ENCODE measurements at regions not wholly inside any gene's neighbourhood (a gene's known extent, or its start where the extent isn't known, plus 50 kb on each side); places are given as distances from the start of the nearest gene placed in this dataset.

DNA sequence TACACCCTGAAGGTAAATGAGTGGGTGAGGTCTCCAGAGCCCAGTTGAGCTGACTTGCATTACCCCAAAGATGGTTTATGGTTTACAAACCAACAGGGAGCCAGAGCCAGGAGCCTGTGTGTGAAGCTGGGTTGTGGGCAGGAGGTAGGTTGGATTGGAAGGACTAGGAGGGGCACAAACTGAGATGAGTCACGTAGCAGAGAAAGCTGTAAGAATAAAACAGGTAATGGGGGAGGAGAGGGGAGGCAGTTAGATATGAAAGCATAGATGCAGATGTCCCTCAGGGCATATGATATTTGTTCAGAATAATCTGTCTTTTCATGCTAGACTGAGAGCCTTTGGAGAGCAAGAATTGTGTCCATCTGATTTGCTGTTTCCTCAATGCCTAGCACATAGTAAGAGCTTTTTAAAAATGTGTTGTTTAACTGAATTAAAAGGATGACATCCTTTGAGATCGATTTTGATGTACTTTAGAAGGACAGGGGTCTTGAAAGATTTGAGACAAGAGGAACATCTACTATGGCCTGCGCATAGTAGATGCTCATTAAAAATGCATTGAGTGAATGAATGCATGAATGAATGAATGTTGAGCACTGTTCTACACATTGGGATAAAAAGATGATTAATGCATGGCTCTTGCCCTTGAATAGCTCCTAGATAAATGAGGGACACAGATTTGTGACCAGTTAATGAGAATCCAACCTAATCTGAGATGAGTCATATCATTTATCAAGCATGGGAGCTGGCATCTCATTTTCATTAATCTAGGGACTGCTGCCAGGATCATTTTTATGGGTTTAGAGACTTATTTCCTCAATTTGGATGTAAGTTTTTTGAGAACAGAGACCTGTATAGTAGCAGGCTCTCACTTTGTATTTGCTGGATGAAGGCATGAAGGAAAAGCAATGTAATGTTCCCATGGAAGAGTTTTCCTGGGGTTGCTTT lies 175.8 kb upstream of the BDNF start:
- H3K36me3 ChIP-seq (ENCODE audit: low read depth, missing control alignments), result no peaks in the 10 kb centered on the region
- no peak overlapping the region for H3K27ac ChIP-seq
- WGBS, 2 donors, result 79% methylated on average over 3 of the region's 3 CpGs
- H3K9me3 ChIP-seq, result no peaks in the 10 kb centered on the region
- intact Hi-C loops (cut with DNase I; ENCODE audit: low total_unique reads), result no loop called here
- TF ChIP-seq, protein P1, sequence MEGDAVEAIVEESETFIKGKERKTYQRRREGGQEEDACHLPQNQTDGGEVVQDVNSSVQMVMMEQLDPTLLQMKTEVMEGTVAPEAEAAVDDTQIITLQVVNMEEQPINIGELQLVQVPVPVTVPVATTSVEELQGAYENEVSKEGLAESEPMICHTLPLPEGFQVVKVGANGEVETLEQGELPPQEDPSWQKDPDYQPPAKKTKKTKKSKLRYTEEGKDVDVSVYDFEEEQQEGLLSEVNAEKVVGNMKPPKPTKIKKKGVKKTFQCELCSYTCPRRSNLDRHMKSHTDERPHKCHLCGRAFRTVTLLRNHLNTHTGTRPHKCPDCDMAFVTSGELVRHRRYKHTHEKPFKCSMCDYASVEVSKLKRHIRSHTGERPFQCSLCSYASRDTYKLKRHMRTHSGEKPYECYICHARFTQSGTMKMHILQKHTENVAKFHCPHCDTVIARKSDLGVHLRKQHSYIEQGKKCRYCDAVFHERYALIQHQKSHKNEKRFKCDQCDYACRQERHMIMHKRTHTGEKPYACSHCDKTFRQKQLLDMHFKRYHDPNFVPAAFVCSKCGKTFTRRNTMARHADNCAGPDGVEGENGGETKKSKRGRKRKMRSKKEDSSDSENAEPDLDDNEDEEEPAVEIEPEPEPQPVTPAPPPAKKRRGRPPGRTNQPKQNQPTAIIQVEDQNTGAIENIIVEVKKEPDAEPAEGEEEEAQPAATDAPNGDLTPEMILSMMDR (IDR thresholded peaks at IDR 0.05), result no peak
- TF ChIP-seq POLR2A (IDR thresholded peaks at IDR 0.05), result no peak
- no peak overlapping the region for H3K4me3 ChIP-seq
- H3K27me3 ChIP-seq, result no peaks in the 10 kb centered on the region
- H3K4me1 ChIP-seq, result no peaks in the 10 kb centered on the region
- no peak for DNase-seq

GRCh38 chr11:27874998-27875830 lies 175.0 kb upstream of the BDNF start:
- no peak for DNase-seq
- H3K27ac ChIP-seq, result no peak overlapping the region
- no peaks in the 10 kb centered on the region for H3K9me3 ChIP-seq
- no peaks in the 10 kb centered on the region for H3K27me3 ChIP-seq
- H3K4me1 ChIP-seq, result no peaks in the 10 kb centered on the region
- WGBS, 2 donors, result 15 to 24% methylated on average over 7 of the region's 7 CpGs
- H3K4me3 ChIP-seq, result no peak overlapping the region
- TF ChIP-seq, protein P1 (IDR thresholded peaks at IDR 0.05), result no peak
- TF ChIP-seq POLR2A (IDR thresholded peaks at IDR 0.05), result no peak
- no peaks in the 10 kb centered on the region for H3K36me3 ChIP-seq (ENCODE audit: low read depth, missing control alignments)
- intact Hi-C loops (cut with DNase I; ENCODE audit: low total_unique reads), result no loop called here

GRCh38 chr11:27873664-27874063 lies 173.4 kb upstream of the BDNF start:
- Histone ChIP-seq H3K27me3 (no peaks in the 10 kb centered on the region), H3K9me3 (no peaks in the 10 kb centered on the region), H3K27ac (no peak overlapping the region), H3K4me1 (no peaks in the 10 kb centered on the region), H3K4me3 (no peak overlapping the region), H3K36me3 (ENCODE audit: low read depth, missing control alignments) (no peaks in the 10 kb centered on the region)
- intact Hi-C loops (cut with DNase I; ENCODE audit: low total_unique reads), result no loop called here
- whole genome bisulfite sequencing, 2 donors, result 68 to 76% methylated on average over 6 of the region's 6 CpGs
- DNase-seq, result no peak
- TF ChIP-seq, protein P1 (IDR thresholded peaks at IDR 0.05), result no peak
- TF ChIP-seq POLR2A (IDR thresholded peaks at IDR 0.05), result no peak

GRCh38 chr11:27871056-27871455 lies 170.8 kb upstream of the BDNF start:
- TF ChIP-seq, protein P1 (IDR thresholded peaks at IDR 0.05), result no peak
- TF ChIP-seq POLR2A (IDR thresholded peaks at IDR 0.05), result no peak
- H3K36me3 ChIP-seq (ENCODE audit: low read depth, missing control alignments), result no peaks in the 10 kb centered on the region
- no peaks in the 10 kb centered on the region for H3K9me3 ChIP-seq
- DNase-seq, result no peak
- intact Hi-C loops (cut with DNase I; ENCODE audit: low total_unique reads), result no loop called here
- WGBS, 2 donors, result 40 to 60% methylated on average over 5 to 7 of the region's 7 CpGs
- H3K4me1 ChIP-seq, result no peaks in the 10 kb centered on the region
- no peak overlapping the region for H3K27ac ChIP-seq
- no peaks in the 10 kb centered on the region for H3K27me3 ChIP-seq
- no peak overlapping the region for H3K4me3 ChIP-seq

Data from testis (tissue), 2 donors.